IPS-20b (cell line): ENCODE measurements at regions not wholly inside any gene's neighbourhood (a gene's known extent, or its start where the extent isn't known, plus 50 kb on each side); places are given as distances from the start of the nearest gene placed in this dataset.
"Not testable (repeated sequence)": the region's sequence is repeated elsewhere in the genome, so short reads cannot be mapped to it uniquely, and the experiment has no call there.

Source experiments
- H3K27ac ChIP-seq: one replicate; pipeline ENCODE4 v1.5.1; 2013; ENCODE audit warnings: low read length
- H3K27me3 ChIP-seq: 2 replicates; pipeline ENCODE4 v1.6.1; 2013; ENCODE audit warnings: mild to moderate bottlenecking, low read length, inconsistent platforms; ENCODE audit not compliant: insufficient read depth
- H3K36me3 ChIP-seq: 2 replicates; pipeline ENCODE4 v1.6.1; 2013; ENCODE audit warnings: low read depth, mild to moderate bottlenecking, inconsistent platforms, low read length, moderate library complexity; ENCODE audit not compliant: insufficient read depth
- H3K4me1 ChIP-seq: 2 replicates; pipeline ENCODE4 v1.6.1; 2013; ENCODE audit warnings: mild to moderate bottlenecking, control low read depth, inconsistent platforms, low read length, moderate library complexity; ENCODE audit not compliant: insufficient read depth
- H3K4me3 ChIP-seq: 2 replicates; pipeline ENCODE4 v1.5.1; 2013; ENCODE audit warnings: mild to moderate bottlenecking, low read length, inconsistent platforms
- H3K9ac ChIP-seq: 2 replicates; pipeline ENCODE4 v1.6.1; 2013; ENCODE audit warnings: low read depth, mild to moderate bottlenecking, inconsistent platforms, low read length, moderate library complexity
- H3K9me3 ChIP-seq: 2 replicates; pipeline ENCODE4 v1.6.1; 2013; ENCODE audit warnings: mild to moderate bottlenecking, low read depth, low read length, inconsistent platforms; ENCODE audit not compliant: insufficient read depth

GRCh38 chr6:155534678-155535077 is 79.0 kb upstream of the NOX3 start:
- H3K27me3 ChIP-seq: no peaks in the 10 kb centered on the region
- H3K4me1 ChIP-seq: no peaks in the 10 kb centered on the region
- H3K27ac ChIP-seq: no peak overlapping the region
- H3K4me3 ChIP-seq: no peak overlapping the region
- H3K9me3 ChIP-seq: peaks cover 3% of the 10 kb centered on the region; the same call in 1 of the 2 replicates
- no peaks in the 10 kb centered on the region for H3K36me3 ChIP-seq
- no peak overlapping the region for H3K9ac ChIP-seq

GRCh38 chr6:155530219-155530834 is 74.7 kb upstream of the NOX3 start:
- Histone ChIP-seq H3K27ac (no peak overlapping the region), H3K27me3 (no peaks in the 10 kb centered on the region), H3K9ac (no peak overlapping the region), H3K9me3 (no peaks in the 10 kb centered on the region; the same call in 1 of the 2 replicates), H3K4me1 (no peaks in the 10 kb centered on the region), H3K36me3 (no peaks in the 10 kb centered on the region), H3K4me3 (no peak overlapping the region)

- H3K27ac ChIP-seq, H3K9ac ChIP-seq, H3K4me1 ChIP-seq, H3K36me3 ChIP-seq, H3K27me3 ChIP-seq, H3K4me3 ChIP-seq, H3K9me3 ChIP-seq: not testable (repeated sequence)
Observed at GRCh38 chr6:155529814-155530213, 74.2 kb upstream of the NOX3 start.

GRCh38 chr6:155528982-155529453 is 73.4 kb upstream of the NOX3 start:
- Histone ChIP-seq H3K27ac (no peak overlapping the region), H3K27me3 (no peaks in the 10 kb centered on the region), H3K9ac (no peak overlapping the region), H3K9me3 (no peaks in the 10 kb centered on the region; the same call in 1 of the 2 replicates), H3K36me3 (no peaks in the 10 kb centered on the region), H3K4me3 (no peak overlapping the region), H3K4me1 (no peaks in the 10 kb centered on the region)

- Histone ChIP-seq H3K4me1 (peaks cover 3% of the 10 kb centered on the region; the same call in 1 of the 2 replicates), H3K27ac (no peak overlapping the region)
Observed at GRCh38 chr6:155528335-155528734, 72.7 kb upstream of the NOX3 start.

GRCh38 chr6:155527443-155527842 is 71.8 kb upstream of the NOX3 start:
- H3K27me3 ChIP-seq: no peaks in the 10 kb centered on the region
- H3K4me3 ChIP-seq: no peak overlapping the region
- H3K9me3 ChIP-seq: no peaks in the 10 kb centered on the region
- H3K4me1 ChIP-seq: peaks cover 5% of the 10 kb centered on the region; the same call in 1 of the 2 replicates
- no peak overlapping the region for H3K27ac ChIP-seq
- H3K9ac ChIP-seq: no peak overlapping the region
- no peaks in the 10 kb centered on the region for H3K36me3 ChIP-seq

More at GRCh38 chr6:155528335-155528734, 72.7 kb upstream of the NOX3 start:
- Histone ChIP-seq H3K9ac (no peak overlapping the region), H3K27me3 (no peaks in the 10 kb centered on the region), H3K4me3 (no peak overlapping the region), H3K9me3 (no peaks in the 10 kb centered on the region), H3K36me3 (no peaks in the 10 kb centered on the region)

GRCh38 chr6:155523821-155524651 is 68.4 kb upstream of the NOX3 start:
- Histone ChIP-seq H3K4me1 (peaks cover 7% of the 10 kb centered on the region), H3K27me3 (no peaks in the 10 kb centered on the region), H3K4me3 (no peak overlapping the region), H3K9ac (no peak overlapping the region), H3K27ac (no peak overlapping the region), H3K36me3 (no peaks in the 10 kb centered on the region), H3K9me3 (no peaks in the 10 kb centered on the region)

- Histone ChIP-seq H3K9me3 (no peaks in the 10 kb centered on the region), H3K27ac (no peak overlapping the region), H3K9ac (no peak overlapping the region), H3K36me3 (no peaks in the 10 kb centered on the region), H3K4me3 (no peak overlapping the region), H3K4me1 (peaks cover 7% of the 10 kb centered on the region), H3K27me3 (no peaks in the 10 kb centered on the region)
Observed at GRCh38 chr6:155521719-155522118, 66.1 kb upstream of the NOX3 start.

GRCh38 chr6:155520078-155520477 is 64.4 kb upstream of the NOX3 start:
- Histone ChIP-seq H3K27ac (no peak overlapping the region), H3K36me3 (no peaks in the 10 kb centered on the region), H3K4me3 (no peak overlapping the region), H3K27me3 (no peaks in the 10 kb centered on the region), H3K4me1 (peaks cover 7% of the 10 kb centered on the region), H3K9ac (no peak overlapping the region), H3K9me3 (no peaks in the 10 kb centered on the region)

- no peaks in the 10 kb centered on the region for H3K27me3 ChIP-seq
- peaks cover 3% of the 10 kb centered on the region; the same call in 1 of the 2 replicates for H3K9me3 ChIP-seq
- no peak overlapping the region for H3K27ac ChIP-seq
- peaks cover 7% of the 10 kb centered on the region for H3K4me1 ChIP-seq
- no peaks in the 10 kb centered on the region for H3K36me3 ChIP-seq
- no peak overlapping the region for H3K9ac ChIP-seq
- no peak overlapping the region for H3K4me3 ChIP-seq
Observed at GRCh38 chr6:155519176-155519738, 63.6 kb upstream of the NOX3 start.

GRCh38 chr6:155517294-155517693 is 61.7 kb upstream of the NOX3 start:
- H3K27ac ChIP-seq: no peak overlapping the region
- no peaks in the 10 kb centered on the region for H3K27me3 ChIP-seq
- H3K36me3 ChIP-seq: no peaks in the 10 kb centered on the region
- H3K4me3 ChIP-seq: no peak overlapping the region
- H3K4me1 ChIP-seq: peaks cover 2% of the 10 kb centered on the region; the same call in 1 of the 2 replicates
- H3K9me3 ChIP-seq: peaks cover 3% of the 10 kb centered on the region; the same call in 1 of the 2 replicates
- no peak overlapping the region for H3K9ac ChIP-seq
